HUDEP-2 (cell line): ENCODE measurements at regions not wholly inside any gene's neighbourhood (a gene's known extent, or its start where the extent isn't known, plus 50 kb on each side); places are given as distances from the start of the nearest gene placed in this dataset.
A peak's percentile ranks its signal among the peaks of the same experiment; 100 is the strongest.
"Not testable (repeated sequence)": the region's sequence is repeated elsewhere in the genome, so short reads cannot be mapped to it uniquely, and the experiment has no call there.

Experiments
- DNase-seq, 76 experiments: peaks; one replicate each; lab custom pipeline; 2025; ENCODE audit not compliant: unreplicated experiment in 76 of 76; lab: John Stamatoyannopoulos, UW

- not testable (repeated sequence) for DNase-seq
Measured at GRCh38 chr17:27365329-27365945, 71.5 kb downstream of the WSB1 start.

GRCh38 chr17:27366437-27366836 lies 72.5 kb downstream of the WSB1 start:
- no peak for DNase-seq

- no peak for DNase-seq
Measured at GRCh38 chr17:27367121-27367981, 73.4 kb downstream of the WSB1 start.

GRCh38 chr17:27368151-27368795 lies 74.4 kb downstream of the WSB1 start:
- DNase-seq: no peak

GRCh38 chr17:27368980-27369379 lies 75.1 kb downstream of the WSB1 start:
- no peak for DNase-seq

- DNase-seq: no peak
Measured at GRCh38 chr17:27370776-27371175, 76.9 kb downstream of the WSB1 start.

GRCh38 chr17:27373695-27374094 lies 79.8 kb downstream of the WSB1 start:
- not testable (repeated sequence) for DNase-seq

GRCh38 chr17:27376637-27377547 lies 79.4 kb upstream of the KSR1 start:
- peak in 3 of 76 experiments; percentile 9 to 22 (median 17) for DNase-seq

- DNase-seq: no peak
Measured at GRCh38 chr17:27378482-27379175, 77.6 kb upstream of the KSR1 start.

GRCh38 chr17:27379888-27380533 lies 76.2 kb upstream of the KSR1 start:
- peak in 5 of 76 experiments; percentile 10 to 25 (median 13) for DNase-seq

- no peak for DNase-seq
Measured at GRCh38 chr17:27380551-27380950, 75.7 kb upstream of the KSR1 start.

GRCh38 chr17:27381007-27381501 lies 75.2 kb upstream of the KSR1 start:
- DNase-seq: peak in 69 of 76 experiments; percentile 10 to 87 (median 71)

- DNase-seq: no peak
Measured at GRCh38 chr17:27382025-27382424, 74.2 kb upstream of the KSR1 start.

- DNase-seq: no peak
Measured at GRCh38 chr17:27384261-27384701, 72.0 kb upstream of the KSR1 start.

GRCh38 chr17:27384726-27385125 lies 71.5 kb upstream of the KSR1 start:
- DNase-seq: no peak

GRCh38 chr17:27385626-27386025 lies 70.6 kb upstream of the KSR1 start:
- no peak for DNase-seq

- DNase-seq: no peak
Measured at GRCh38 chr17:27386206-27387075, 69.8 kb upstream of the KSR1 start.

GRCh38 chr17:27389542-27390140 lies 66.6 kb upstream of the KSR1 start:
- DNase-seq: no peak
